ENCODE measurements at regions not wholly inside any gene's neighbourhood (a gene's known extent, or its start where the extent isn't known, plus 50 kb on each side); places are given as distances from the start of the nearest gene placed in this dataset.

DNA sequence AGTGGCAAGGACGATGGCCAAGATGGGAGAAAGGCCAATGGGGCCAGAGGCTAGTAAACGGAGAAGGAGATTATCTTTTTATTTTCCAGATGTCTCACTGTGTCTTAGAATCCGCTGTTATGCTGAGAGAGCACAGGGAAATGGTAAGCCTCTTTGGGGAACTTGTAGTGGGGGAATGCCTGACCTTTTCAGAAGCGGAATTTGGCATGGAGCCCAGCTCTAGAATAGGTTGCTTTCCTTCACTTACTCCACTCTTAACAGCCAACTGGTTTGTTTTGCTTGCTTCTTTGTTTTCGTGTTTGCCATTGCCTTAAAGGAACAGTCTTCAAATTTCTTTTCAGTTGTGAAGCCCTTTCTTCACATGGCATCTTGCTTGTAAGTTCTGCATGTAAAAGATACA lies 316.2 kb upstream of the THRB start:
- H3K36me3 Mint-ChIP-seq, result no peaks in the 10 kb centered on the region
- no peak overlapping the region for H3K27ac Mint-ChIP-seq
- no peaks in the 10 kb centered on the region for H3K4me1 Mint-ChIP-seq (ENCODE audit: low read depth in 2 of 2)
- H3K9me3 Mint-ChIP-seq, result peaks cover 2% of the 10 kb centered on the region
- ATAC-seq, result no peak
- no peak for DNase-seq (ENCODE audit: low spot score)
- H3K4me3 Mint-ChIP-seq, result no peak overlapping the region
- H3K27me3 Mint-ChIP-seq, result peaks cover 0 to 5% of the 10 kb centered on the region in 2 donors

DNA sequence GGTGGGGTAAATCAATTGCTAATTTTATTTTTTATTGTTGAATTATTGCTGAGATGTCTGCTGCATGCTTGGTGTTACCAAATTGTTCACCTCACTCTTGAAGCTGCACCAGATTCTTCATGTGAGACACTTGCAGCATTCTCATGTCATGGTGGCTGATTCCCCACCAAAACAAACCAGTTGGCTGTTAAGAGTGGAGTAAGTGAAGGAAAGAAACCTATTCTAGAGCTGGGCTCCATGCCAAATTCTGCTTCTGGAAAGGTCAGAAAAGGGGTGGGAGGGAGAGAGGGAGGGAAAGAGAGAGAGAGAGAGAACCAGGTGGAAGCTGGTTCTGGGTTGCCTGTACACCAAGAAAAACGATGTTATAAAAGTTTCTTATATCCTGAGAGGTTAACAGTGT lies 317.5 kb upstream of the THRB start:
- H3K4me1 Mint-ChIP-seq (ENCODE audit: low read depth in 2 of 2), result no peaks in the 10 kb centered on the region
- no peak overlapping the region for H3K27ac Mint-ChIP-seq
- no peak for DNase-seq (ENCODE audit: low spot score)
- peaks cover 2% of the 10 kb centered on the region for H3K9me3 Mint-ChIP-seq
- H3K36me3 Mint-ChIP-seq, result no peaks in the 10 kb centered on the region
- no peak overlapping the region for H3K4me3 Mint-ChIP-seq
- no peak for ATAC-seq
- H3K27me3 Mint-ChIP-seq, result peaks cover 0 to 2% of the 10 kb centered on the region in 2 donors

GRCh38 chr3:24818055-24818454 lies 323.4 kb upstream of the THRB start:
- DNase-seq (ENCODE audit: low spot score) (no peak), ATAC-seq (no peak)
- Mint-ChIP-seq H3K4me3 (no peak overlapping the region), H3K9me3 (peaks cover 2% of the 10 kb centered on the region), H3K27me3 (no peaks in the 10 kb centered on the region), H3K27ac (no peak overlapping the region), H3K36me3 (no peaks in the 10 kb centered on the region), H3K4me1 (ENCODE audit: low read depth in 2 of 2) (no peaks in the 10 kb centered on the region)

DNA sequence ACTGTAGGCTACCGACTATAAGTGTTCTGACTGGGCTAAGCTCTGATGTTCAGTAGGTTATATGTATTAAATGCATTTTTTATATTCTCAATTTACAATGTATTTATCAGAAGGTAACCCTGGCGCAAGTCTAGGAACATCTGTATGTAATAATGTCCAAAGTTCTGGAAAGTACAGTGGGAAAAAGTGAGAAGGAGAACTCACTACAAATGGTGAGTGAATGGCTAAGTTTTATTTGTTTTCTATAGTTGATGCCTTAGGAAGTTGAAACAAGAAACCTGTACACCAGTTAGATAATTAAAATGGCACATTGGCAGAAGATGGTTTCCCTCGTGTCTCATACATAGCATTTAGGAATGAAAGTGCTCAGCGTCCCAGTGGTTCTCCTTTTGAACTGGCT lies 333.4 kb upstream of the THRB start:
- ATAC-seq (no peak), DNase-seq (ENCODE audit: low spot score) (no peak)
- Mint-ChIP-seq H3K27me3 (peaks cover 31 to 43% of the 10 kb centered on the region in 2 donors), H3K36me3 (no peaks in the 10 kb centered on the region), H3K9me3 (peaks cover 7% of the 10 kb centered on the region), H3K4me1 (ENCODE audit: low read depth in 2 of 2) (peaks cover 0 to 6% of the 10 kb centered on the region in 2 donors), H3K4me3 (no peak overlapping the region), H3K27ac (no peak overlapping the region)

GRCh38 chr3:24828551-24828950 lies 333.9 kb upstream of the THRB start:
- Mint-ChIP-seq H3K36me3 (no peaks in the 10 kb centered on the region), H3K9me3 (peaks cover 9% of the 10 kb centered on the region), H3K27ac (no peak overlapping the region), H3K4me1 (ENCODE audit: low read depth in 2 of 2) (peaks cover 0 to 6% of the 10 kb centered on the region in 2 donors), H3K27me3 (peaks cover 36 to 48% of the 10 kb centered on the region in 2 donors), H3K4me3 (no peak overlapping the region)
- ATAC-seq (no peak), DNase-seq (ENCODE audit: low spot score) (no peak)

- Mint-ChIP-seq H3K27me3 (peaks cover 36 to 51% of the 10 kb centered on the region in 2 donors), H3K4me1 (ENCODE audit: low read depth in 2 of 2) (peaks cover 0 to 6% of the 10 kb centered on the region in 2 donors), H3K4me3 (no peak overlapping the region), H3K9me3 (peaks cover 9% of the 10 kb centered on the region), H3K27ac (no peak overlapping the region), H3K36me3 (no peaks in the 10 kb centered on the region)
- ATAC-seq (peak; percentile 48 to 75), DNase-seq (ENCODE audit: low spot score) (no peak)
Measured at GRCh38 chr3:24829011-24829581, 334.4 kb upstream of the THRB start.

GRCh38 chr3:24829629-24830229 lies 335.1 kb upstream of the THRB start:
- ATAC-seq, result no peak
- Mint-ChIP-seq H3K27me3 (peaks cover 37 to 50% of the 10 kb centered on the region in 2 donors), H3K9me3 (peaks cover 10% of the 10 kb centered on the region), H3K27ac (no peak overlapping the region), H3K4me1 (ENCODE audit: low read depth in 2 of 2) (peaks cover 0 to 6% of the 10 kb centered on the region in 2 donors), H3K4me3 (peak overlapping the region; percentile 16), H3K36me3 (no peaks in the 10 kb centered on the region)
- DNase-seq (ENCODE audit: low spot score), result no peak

DNA sequence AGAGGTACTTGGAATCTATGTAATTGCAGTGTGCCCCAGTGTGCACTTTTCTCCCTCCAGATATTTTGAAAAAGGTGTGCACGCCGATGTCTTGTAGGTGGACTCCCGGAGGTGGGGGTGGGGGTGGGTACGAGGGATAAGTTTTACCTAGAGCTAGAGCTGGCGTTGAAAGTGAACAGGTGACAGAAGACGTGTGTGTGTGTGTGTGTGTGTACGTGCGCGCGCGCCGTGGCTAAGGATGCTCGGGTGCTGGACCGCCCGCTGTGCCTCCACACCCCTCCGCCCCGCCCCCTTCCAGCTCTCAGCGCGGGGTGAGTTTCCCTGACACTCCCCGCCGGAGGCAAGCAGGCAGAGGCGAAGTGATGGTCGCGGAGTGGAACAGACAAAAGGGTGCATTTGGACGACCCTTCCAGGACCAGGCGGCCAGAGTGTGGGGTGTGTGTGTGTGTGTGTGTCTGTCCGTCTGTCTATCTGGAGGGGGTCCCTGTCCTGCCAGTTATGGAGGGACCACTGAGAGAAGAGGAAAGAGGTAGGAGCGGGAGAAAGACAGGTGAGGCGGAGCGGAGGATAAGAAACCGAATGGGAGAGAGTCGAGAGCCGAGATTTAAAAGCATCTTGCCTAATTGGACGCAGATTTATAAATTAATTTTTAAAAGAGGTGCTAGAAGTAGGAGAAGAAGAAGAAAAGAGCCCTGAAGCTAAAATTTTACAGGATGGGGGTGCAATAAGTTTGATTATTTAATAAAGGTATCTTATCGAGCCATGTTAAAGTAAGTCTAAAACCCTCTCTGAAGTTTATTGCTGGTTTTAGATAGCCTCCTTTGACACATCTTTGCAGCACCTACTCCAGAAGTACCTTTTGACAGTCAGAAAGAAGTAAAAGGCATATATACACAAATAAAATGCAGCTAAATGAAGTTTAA lies 335.8 kb upstream of the THRB start:
- H3K27me3 Mint-ChIP-seq, result peaks cover 37 to 44% of the 10 kb centered on the region in 2 donors
- peaks cover 0 to 6% of the 10 kb centered on the region in 2 donors for H3K4me1 Mint-ChIP-seq (ENCODE audit: low read depth in 2 of 2)
- ATAC-seq (no peak), DNase-seq (ENCODE audit: low spot score) (no peak)
- no peak overlapping the region for H3K4me3 Mint-ChIP-seq
- H3K9me3 Mint-ChIP-seq, result peaks cover 10% of the 10 kb centered on the region
- no peak overlapping the region for H3K27ac Mint-ChIP-seq
- H3K36me3 Mint-ChIP-seq, result no peaks in the 10 kb centered on the region

- Mint-ChIP-seq H3K27me3 (peaks cover 41 to 44% of the 10 kb centered on the region in 2 donors), H3K9me3 (peaks cover 10% of the 10 kb centered on the region), H3K27ac (no peak overlapping the region), H3K36me3 (no peaks in the 10 kb centered on the region), H3K4me3 (no peak overlapping the region), H3K4me1 (ENCODE audit: low read depth in 2 of 2) (peaks cover 0 to 6% of the 10 kb centered on the region in 2 donors)
- no peak for DNase-seq (ENCODE audit: low spot score)
- no peak for ATAC-seq
Measured at GRCh38 chr3:24831221-24831620, 336.6 kb upstream of the THRB start.

DNA sequence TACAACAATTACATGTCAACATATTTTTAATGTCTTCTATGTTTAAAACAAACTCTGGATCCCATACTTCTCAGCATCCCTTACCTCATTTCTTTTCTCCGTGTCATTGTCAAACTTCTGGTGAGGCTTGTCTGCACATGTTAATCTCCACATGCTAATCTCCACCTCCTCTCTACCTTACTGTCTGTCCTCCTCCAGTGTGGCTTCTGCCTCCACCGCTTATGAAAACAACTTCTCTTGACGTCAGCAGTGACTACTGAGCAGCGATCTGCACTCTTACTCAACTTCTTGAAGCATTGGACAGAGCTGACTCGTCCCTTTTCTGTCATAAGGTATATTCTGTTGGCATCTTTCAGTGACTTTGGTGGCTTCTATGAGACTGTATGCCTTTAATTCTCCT lies 338.2 kb upstream of the THRB start:
- no peak overlapping the region for H3K4me3 Mint-ChIP-seq
- no peak overlapping the region for H3K27ac Mint-ChIP-seq
- H3K36me3 Mint-ChIP-seq, result no peaks in the 10 kb centered on the region
- H3K27me3 Mint-ChIP-seq, result peaks cover 28 to 30% of the 10 kb centered on the region in 2 donors
- ATAC-seq, result no peak
- peaks cover 6% of the 10 kb centered on the region for H3K9me3 Mint-ChIP-seq
- peaks cover 0 to 6% of the 10 kb centered on the region in 2 donors for H3K4me1 Mint-ChIP-seq (ENCODE audit: low read depth in 2 of 2)
- DNase-seq (ENCODE audit: low spot score), result no peak

DNA sequence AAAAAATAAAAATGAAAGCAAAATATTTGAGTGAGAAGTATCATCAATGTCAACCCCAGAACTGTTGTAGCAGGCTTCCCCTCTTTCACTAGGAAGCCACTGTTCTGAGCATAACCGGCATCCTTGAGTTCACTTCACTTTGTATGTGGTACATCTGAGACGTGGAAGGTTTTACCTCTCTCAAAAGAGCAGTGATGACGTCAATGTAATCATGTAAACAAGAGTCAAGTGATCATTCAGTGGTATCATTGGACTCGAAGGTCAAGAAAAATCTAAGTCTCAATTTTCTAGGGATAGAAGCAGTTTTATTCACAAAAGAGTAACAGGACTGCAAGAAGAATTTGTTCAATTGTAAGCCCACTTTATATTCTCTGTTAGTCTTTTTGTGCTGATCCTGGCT lies 339.8 kb upstream of the THRB start:
- Mint-ChIP-seq H3K4me3 (no peak overlapping the region), H3K9me3 (peaks cover 6% of the 10 kb centered on the region), H3K27ac (no peak overlapping the region), H3K4me1 (ENCODE audit: low read depth in 2 of 2) (peaks cover 0 to 6% of the 10 kb centered on the region in 2 donors), H3K27me3 (peaks cover 23 to 28% of the 10 kb centered on the region in 2 donors), H3K36me3 (no peaks in the 10 kb centered on the region)
- ATAC-seq (no peak), DNase-seq (ENCODE audit: low spot score) (no peak)

DNA sequence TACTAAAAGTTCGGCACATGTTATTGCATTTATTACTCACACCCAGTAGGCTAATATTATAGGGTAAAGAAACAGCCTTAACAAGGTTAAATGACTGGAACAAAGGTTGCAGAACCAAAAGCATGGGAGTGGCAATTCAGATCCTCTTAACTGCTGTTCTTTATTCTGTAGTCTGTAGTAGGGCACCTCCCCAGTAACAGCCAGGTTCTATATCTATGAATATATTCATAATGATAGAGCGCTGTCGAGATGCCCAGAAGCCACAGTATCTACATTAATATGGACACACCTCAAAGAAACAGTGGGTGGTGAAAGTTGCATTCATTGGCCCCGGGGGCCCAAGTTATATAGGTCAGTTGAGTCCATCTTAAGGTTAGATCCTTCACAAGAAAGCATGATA lies 340.9 kb upstream of the THRB start:
- H3K4me1 Mint-ChIP-seq (ENCODE audit: low read depth in 2 of 2), result no peaks in the 10 kb centered on the region
- no peak overlapping the region for H3K4me3 Mint-ChIP-seq
- H3K9me3 Mint-ChIP-seq, result peaks cover 6% of the 10 kb centered on the region
- DNase-seq (ENCODE audit: low spot score), result no peak
- H3K27ac Mint-ChIP-seq, result no peak overlapping the region
- ATAC-seq, result no peak
- no peaks in the 10 kb centered on the region for H3K36me3 Mint-ChIP-seq
- peaks cover 14 to 20% of the 10 kb centered on the region in 2 donors for H3K27me3 Mint-ChIP-seq

DNA sequence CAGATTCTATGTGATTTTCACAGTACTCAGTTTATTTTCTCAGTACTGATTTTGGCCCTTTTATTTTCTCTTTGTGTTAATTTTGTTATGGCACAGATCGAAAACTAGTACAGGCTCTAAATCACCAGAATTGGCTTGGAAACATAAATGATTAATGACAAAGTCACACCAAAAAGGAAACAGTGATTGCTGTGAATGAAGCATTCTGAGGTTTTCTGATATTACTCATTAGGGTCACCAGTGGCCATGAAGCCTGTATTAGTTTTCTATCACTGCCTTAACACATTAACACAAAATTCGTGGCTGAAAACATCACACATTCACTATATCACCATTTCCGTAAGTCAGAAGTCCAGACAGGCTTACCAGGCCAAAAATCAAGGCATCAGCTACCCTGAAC lies 343.0 kb upstream of the THRB start:
- H3K36me3 Mint-ChIP-seq, result no peaks in the 10 kb centered on the region
- DNase-seq (ENCODE audit: low spot score) (no peak), ATAC-seq (no peak)
- peaks cover 9 to 14% of the 10 kb centered on the region in 2 donors for H3K27me3 Mint-ChIP-seq
- no peaks in the 10 kb centered on the region for H3K4me1 Mint-ChIP-seq (ENCODE audit: low read depth in 2 of 2)
- H3K4me3 Mint-ChIP-seq, result no peak overlapping the region
- no peak overlapping the region for H3K27ac Mint-ChIP-seq
- H3K9me3 Mint-ChIP-seq, result peaks cover 6% of the 10 kb centered on the region

DNA sequence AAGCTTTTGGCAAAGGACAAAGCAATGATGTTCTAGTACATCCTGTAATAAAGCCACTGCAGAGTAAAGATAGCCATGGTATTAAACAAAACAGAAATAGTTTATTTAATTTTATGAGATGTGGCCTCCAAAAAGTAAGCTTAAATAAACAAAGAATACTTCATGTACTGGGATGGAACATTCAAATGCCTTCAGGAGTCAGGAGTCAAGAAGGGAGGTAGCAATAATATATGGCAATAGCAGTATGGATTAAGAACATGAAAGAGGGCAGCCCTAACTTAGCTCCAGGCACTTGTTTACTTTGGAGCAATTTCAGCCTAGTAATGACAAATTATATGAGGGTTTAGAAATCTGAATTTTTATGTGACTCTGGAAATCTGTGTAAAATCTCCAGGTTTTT lies 343.9 kb upstream of the THRB start:
- Mint-ChIP-seq H3K4me1 (ENCODE audit: low read depth in 2 of 2) (no peaks in the 10 kb centered on the region), H3K4me3 (no peak overlapping the region), H3K27me3 (peaks cover 3 to 8% of the 10 kb centered on the region in 2 donors), H3K36me3 (no peaks in the 10 kb centered on the region), H3K27ac (no peak overlapping the region), H3K9me3 (peaks cover 4% of the 10 kb centered on the region)
- no peak for ATAC-seq
- DNase-seq (ENCODE audit: low spot score), result no peak

Measured in natural killer cell treated with Interleukin-12 subunit alpha and Interleukin-12 subunit beta and Interleukin-15 and Interleukin-18, amount 100 ng/mL, for 72 hours (primary cell).